ENCODE measurements at regions not wholly inside any gene's neighbourhood (a gene's known extent, or its start where the extent isn't known, plus 50 kb on each side); places are given as distances from the start of the nearest gene placed in this dataset.

DNA sequence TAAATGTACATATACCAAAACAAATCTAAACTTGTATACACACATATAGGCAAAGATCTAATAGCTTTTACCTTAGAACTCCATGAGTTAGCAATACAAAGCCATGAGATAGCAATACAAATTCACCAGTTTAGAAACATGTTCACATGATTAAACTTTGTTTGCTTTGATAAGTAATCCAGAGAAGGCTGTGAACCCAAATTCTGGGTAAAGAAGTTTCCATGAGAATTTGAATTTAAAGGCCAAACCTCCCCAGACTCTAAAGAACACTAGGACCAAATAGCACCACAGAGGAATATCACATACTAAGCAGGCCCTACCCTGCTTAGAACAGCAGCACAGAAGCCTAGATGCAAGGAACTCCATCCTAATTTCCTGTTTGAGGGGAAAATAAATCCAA lies 83.7 kb upstream of the TP63 start:
- DNase-seq (no peak), ATAC-seq (no peak)
- TF ChIP-seq, protein P1, sequence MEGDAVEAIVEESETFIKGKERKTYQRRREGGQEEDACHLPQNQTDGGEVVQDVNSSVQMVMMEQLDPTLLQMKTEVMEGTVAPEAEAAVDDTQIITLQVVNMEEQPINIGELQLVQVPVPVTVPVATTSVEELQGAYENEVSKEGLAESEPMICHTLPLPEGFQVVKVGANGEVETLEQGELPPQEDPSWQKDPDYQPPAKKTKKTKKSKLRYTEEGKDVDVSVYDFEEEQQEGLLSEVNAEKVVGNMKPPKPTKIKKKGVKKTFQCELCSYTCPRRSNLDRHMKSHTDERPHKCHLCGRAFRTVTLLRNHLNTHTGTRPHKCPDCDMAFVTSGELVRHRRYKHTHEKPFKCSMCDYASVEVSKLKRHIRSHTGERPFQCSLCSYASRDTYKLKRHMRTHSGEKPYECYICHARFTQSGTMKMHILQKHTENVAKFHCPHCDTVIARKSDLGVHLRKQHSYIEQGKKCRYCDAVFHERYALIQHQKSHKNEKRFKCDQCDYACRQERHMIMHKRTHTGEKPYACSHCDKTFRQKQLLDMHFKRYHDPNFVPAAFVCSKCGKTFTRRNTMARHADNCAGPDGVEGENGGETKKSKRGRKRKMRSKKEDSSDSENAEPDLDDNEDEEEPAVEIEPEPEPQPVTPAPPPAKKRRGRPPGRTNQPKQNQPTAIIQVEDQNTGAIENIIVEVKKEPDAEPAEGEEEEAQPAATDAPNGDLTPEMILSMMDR (IDR thresholded peaks at IDR 0.05), result no peak
- no peaks in the 10 kb centered on the region for H3K36me3 ChIP-seq (ENCODE audit: low read depth)
- intact Hi-C loops (cut with DNase I, micrococcal nuclease), result no loop called here
- no peak overlapping the region for H3K4me3 ChIP-seq
- H3K4me1 ChIP-seq (ENCODE audit: low read depth), result no peaks in the 10 kb centered on the region
- H3K9me3 ChIP-seq, result peaks cover 21% of the 10 kb centered on the region

DNA sequence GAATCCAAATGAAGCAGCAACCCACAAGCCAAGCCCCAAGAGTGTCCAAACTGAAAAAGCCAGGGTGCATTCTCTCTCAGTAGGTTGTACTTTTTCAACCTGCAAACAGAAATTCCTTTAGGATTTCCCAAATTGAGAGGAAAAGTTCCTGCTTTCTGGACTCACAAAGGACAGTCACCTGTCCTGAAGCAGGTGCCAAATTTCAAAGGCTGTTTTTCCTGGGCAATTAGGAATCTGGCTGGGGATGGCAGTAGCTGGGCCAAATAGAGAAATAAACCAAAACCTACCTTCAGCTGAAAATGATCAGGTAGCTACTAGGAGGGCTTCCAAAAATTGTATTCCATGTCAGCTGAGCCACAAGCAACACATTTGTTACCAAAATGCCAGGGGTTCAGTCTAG lies 83.1 kb upstream of the TP63 start:
- intact Hi-C loops (cut with DNase I, micrococcal nuclease), result no loop called here
- TF ChIP-seq, protein P1 (IDR thresholded peaks at IDR 0.05), result no peak
- no peaks in the 10 kb centered on the region for H3K36me3 ChIP-seq (ENCODE audit: low read depth)
- no peak for DNase-seq
- peaks cover 21% of the 10 kb centered on the region for H3K9me3 ChIP-seq
- H3K4me1 ChIP-seq (ENCODE audit: low read depth), result no peaks in the 10 kb centered on the region
- H3K4me3 ChIP-seq, result no peak overlapping the region
- no peak for ATAC-seq

DNA sequence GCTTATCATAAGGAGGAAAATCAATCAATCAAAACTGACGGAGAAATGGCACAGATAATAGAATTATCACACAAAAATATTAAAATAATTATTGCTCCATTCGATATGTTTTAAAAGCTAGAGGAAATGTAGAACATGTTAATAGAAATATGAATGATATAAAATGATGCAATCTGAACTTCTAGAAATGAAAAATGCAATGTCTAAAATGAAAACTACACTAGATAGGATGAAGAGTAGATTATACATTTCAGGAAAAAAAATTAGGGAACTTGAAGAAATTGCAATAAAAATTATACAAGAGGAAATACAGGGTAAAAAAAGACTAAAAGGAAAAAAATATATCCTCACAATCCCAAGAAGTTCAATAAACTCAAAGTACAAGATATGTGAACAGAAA lies 80.2 kb upstream of the TP63 start:
- no peak for DNase-seq
- no peak for ATAC-seq
- no peaks in the 10 kb centered on the region for H3K4me1 ChIP-seq (ENCODE audit: low read depth)
- no peaks in the 10 kb centered on the region for H3K36me3 ChIP-seq (ENCODE audit: low read depth)
- H3K9me3 ChIP-seq, result peaks cover 21% of the 10 kb centered on the region
- TF ChIP-seq, protein P1 (IDR thresholded peaks at IDR 0.05), result no peak
- intact Hi-C loops (cut with DNase I, micrococcal nuclease), result no loop called here
- H3K4me3 ChIP-seq, result no peak overlapping the region

DNA sequence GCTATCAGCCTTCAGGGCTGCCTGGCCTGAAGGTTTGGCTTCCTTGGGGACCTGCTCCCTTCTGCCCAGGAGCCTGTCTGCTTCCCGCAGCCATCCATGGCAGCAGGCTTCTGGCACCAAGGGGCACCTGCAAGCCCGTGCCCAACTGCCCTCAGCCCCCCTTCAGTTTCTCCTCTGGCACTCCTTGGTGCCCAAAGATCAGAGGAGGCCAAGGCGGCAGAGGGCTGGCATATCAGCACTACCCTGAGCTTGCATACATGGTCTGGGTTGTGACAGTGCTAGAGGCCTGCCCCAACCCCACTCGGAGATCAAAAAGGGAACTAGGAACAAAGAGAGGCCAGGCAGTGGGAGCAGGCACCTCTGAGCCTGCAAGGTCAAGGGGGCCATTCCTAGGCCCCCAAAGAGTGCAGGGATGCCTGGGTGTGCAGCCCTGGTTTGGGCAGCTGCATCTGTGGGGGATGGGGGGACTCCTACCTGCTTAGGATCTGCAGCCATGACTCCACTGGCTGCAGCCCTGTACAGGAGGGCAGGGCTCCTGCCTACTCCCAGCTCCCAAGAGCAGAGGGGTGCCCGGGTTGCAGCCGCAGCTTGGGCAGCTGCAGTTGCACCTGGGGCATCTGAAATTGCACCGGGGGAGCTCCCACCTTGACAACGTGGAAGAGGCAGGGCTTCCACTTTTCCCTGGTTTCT lies 76.2 kb upstream of the TP63 start:
- intact Hi-C loops (cut with DNase I, micrococcal nuclease), result no loop called here
- no peak overlapping the region for H3K4me3 ChIP-seq
- no peaks in the 10 kb centered on the region for H3K36me3 ChIP-seq (ENCODE audit: low read depth)
- peaks cover 6% of the 10 kb centered on the region for H3K9me3 ChIP-seq
- peak in 1 of 3 donors; percentile 27 for DNase-seq
- ATAC-seq, result no peak
- TF ChIP-seq, protein P1 (IDR thresholded peaks at IDR 0.05), result no peak
- no peaks in the 10 kb centered on the region for H3K4me1 ChIP-seq (ENCODE audit: low read depth)

DNA sequence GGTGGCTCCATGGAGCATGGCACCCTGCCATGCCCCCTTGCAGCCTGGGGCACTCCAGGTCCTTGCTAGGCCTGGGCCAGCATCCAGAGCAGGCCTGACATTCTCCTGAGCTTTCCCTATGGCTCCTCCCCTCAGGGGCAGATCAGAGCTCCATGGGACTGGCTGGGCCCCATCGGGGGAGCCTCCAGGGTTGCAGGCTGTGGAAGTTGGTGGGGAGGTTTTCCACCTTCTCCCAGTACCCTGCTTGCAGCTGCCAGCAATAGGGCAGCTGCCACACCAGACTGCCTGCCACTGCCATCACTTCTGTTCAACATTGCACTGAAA lies 75.7 kb upstream of the TP63 start:
- Histone ChIP-seq H3K4me3 (no peak overlapping the region), H3K4me1 (ENCODE audit: low read depth) (no peaks in the 10 kb centered on the region), H3K36me3 (ENCODE audit: low read depth) (no peaks in the 10 kb centered on the region), H3K9me3 (peaks cover 2% of the 10 kb centered on the region)
- no peak for ATAC-seq
- intact Hi-C loops (cut with DNase I, micrococcal nuclease), result no loop called here
- DNase-seq, result peak in 1 of 3 donors; percentile 22
- TF ChIP-seq, protein P1 (IDR thresholded peaks at IDR 0.05), result no peak

DNA sequence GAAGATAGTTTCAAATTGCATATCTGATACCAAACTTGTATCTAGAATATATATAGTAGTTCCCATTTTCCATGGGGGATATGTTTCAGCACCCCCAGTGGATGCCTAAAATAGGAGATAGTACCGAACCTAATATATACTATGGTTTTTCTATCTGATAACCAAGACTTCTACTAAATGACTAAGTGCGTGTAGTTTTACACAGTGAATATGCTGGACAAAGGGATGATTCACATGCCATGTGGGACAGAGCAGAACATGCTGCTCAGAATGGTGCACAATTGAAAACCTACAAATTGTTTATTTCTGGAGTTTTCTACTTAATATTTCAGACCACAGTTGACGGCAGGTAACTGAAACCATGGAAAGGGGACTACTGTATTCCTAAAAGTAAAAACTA lies 73.4 kb upstream of the TP63 start:
- no peak for ATAC-seq
- intact Hi-C loops (cut with DNase I, micrococcal nuclease), result no loop called here
- no peaks in the 10 kb centered on the region for H3K9me3 ChIP-seq

More for the DNA sequence above, 73.4 kb upstream of the TP63 start:
- no peak for DNase-seq
- Histone ChIP-seq H3K36me3 (ENCODE audit: low read depth) (no peaks in the 10 kb centered on the region), H3K4me3 (no peak overlapping the region), H3K4me1 (ENCODE audit: low read depth) (no peaks in the 10 kb centered on the region)
- TF ChIP-seq, protein P1 (IDR thresholded peaks at IDR 0.05), result no peak
